GM21723 (cell line): ENCODE measurements at regions not wholly inside any gene's neighbourhood (a gene's known extent, or its start where the extent isn't known, plus 50 kb on each side); places are given as distances from the start of the nearest gene placed in this dataset.
"Not testable (repeated sequence)": the region's sequence is repeated elsewhere in the genome, so short reads cannot be mapped to it uniquely, and the experiment has no call there.

Experiments used
- ATAC-seq: cut with Tn5 transposase; IDR thresholded peaks from one replicate; pipeline ENCODE4 v1.9.1; 2021; ENCODE audit warnings: mild to moderate bottlenecking, moderate library complexity; ENCODE audit not compliant: unreplicated experiment

DNA sequence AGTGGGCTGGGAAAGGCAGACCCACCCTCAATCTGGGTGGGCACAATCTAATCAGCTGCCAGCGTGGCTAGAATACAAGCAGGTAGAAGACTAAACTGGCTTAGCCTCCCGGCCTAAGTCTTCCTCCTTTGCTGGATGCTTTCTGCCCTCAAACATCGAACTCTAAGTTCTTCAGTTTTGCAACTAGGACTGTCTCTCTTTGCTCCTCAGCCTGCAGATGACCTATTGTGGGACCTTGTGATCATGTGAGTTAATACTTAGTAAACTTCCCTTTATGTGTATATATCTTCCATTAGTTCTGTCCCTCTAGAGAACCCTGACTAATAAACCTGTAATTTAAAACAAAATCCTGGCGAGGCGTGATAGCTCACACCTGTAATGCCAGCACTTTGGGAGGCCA, 51.8 kb upstream of the SLC39A8 start:
- not testable (repeated sequence) for ATAC-seq

GRCh38 chr4:102399021-102399420, 53.7 kb upstream of the SLC39A8 start:
- no peak for ATAC-seq

- no peak for ATAC-seq
Measured at GRCh38 chr4:102400898-102401297, 55.6 kb upstream of the SLC39A8 start.

DNA sequence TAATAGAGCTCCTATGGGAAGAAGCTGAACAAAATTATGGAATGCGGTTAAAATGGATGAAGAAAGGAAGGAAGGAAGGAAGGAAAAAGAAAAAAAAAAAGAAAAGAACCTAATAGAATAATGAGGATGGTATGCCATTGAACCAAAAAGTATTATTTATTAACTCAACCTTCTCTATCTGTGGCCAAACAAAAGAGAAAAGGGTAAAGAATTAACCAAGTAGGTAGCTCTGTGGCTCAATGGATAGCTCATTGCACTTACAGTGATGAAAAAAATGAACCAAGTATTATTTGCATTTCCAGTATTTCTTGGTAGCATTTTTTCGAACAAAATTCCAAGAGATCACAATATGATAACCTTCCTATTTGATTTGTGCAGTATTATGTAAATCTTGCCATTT, 56.9 kb upstream of the SLC39A8 start:
- no peak for ATAC-seq

- no peak for ATAC-seq
Measured at GRCh38 chr4:102403116-102403515, 57.8 kb upstream of the SLC39A8 start.

DNA sequence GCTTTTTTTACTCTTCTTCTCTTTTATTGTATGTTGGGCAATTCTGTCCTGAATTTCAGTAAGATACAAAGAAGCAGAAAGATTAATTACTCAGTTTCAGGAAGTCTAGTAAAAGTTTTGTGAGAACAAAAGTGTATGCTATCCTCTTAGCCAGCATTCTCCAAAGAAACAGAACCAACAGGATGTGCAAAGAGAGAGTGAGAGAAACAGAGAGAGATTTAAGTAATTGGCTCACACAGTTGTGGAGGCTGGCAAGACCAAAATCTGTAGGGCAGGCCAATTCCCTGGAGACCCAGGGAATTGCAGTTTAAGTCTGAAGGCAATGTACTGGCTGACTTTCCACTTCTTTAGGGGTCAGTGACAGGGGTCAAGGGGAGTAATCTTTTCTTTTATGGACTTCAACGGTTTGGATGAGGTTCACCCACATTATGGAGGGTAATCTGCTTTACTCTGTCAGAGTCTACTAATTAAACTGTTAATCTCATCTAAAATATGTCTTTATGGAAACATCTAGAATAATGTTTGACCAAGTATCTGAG, 59.2 kb upstream of the SLC39A8 start:
- ATAC-seq: no peak

GRCh38 chr4:102405821-102406401, 60.6 kb upstream of the SLC39A8 start:
- no peak for ATAC-seq

DNA sequence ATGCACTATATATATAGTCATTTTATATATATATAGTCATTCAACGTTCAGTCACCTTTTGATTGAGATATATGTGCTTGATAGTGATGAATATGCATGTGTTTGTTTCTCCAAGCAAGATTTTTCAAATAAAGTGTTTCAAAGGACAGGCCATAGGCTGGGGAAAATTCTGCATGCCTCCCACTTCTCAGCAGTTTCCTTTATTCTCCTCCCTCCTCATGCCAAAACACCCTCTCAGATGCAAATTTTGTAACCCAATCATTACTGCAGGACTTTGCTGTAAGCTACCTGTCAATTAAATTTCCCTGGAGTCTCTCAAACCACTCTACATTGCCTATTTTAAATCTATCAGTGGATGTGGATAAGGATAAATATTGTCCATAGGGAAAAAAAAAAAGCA, 65.6 kb upstream of the SLC39A8 start:
- ATAC-seq: not testable (repeated sequence)

DNA sequence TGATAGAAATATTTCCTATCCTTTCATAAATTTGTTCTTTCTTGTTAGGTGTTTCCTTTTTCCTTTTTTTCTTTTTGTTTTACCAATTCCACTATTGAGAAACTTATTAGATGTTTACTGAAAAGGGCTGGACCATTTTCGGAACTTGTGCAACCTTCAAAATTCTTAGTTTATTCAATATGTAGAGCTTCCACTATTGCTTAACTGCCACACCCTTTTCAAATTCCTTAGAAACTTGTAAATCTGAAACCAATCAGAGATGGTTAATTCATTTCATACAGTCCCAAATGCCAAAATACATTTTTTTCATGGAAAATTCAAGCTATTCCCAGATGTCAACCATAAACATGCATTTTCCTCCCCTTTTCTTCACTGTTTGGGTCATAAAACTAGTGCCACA, 66.1 kb upstream of the SLC39A8 start:
- no peak for ATAC-seq

DNA sequence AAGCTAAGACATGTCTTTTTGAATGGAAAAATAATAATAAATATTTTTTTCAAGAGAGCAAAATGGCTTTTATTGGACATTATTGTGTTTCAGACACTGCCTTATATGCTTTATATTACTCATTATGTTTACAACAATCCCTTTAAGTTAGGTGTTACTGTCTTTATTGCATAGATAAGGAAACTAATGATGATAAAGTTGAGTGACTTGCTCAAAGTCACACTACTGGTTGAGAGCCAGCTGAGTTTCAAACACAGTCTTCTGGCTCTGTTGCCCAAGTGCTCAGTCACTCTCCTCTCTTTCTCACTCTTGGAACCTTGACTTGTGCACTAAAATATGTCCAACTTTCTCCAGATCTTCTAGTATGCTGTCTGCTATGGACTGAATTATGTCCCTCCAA, 71.5 kb upstream of the SLC39A8 start:
- ATAC-seq: no peak

DNA sequence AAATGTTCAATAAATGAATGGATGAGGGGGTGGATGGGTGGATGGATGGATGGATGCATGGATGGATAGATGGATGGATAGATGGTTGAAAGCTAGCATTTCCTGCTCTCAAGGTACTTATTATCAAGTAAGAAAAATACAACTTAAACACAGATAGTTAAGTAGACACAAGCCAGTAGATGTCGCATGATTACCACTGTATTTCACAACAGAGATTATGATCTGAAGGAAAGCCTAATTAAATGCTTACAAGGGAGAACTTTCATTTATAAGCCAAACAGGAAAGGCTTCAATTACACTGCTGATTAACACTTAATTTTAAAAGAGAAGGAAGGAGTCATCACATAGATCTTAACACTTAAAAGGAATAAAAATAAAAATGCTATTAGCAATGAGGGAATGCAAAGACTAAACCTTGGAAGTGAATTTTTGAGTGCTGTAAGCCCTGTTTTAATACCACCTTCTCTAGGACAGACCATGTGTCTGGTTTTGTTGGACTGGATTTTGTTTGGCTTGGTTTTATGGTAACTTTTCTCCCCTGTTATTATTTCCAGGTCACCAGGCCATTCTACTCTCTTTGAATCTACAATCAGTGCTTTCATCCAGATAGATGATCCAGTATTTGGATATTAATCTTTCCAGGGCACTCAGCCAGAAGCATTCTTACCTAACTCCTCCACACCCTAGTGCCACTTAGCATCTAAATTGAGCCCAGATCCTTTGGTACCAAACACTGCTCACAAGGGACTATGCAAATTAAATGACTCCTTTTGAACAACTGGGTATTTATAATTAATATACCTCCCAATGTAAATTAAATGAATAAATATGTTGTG, 75.5 kb upstream of the SLC39A8 start:
- ATAC-seq: no peak

- no peak for ATAC-seq
Measured at GRCh38 chr4:102422843-102423242, 77.6 kb upstream of the SLC39A8 start.

- ATAC-seq: no peak
Measured at GRCh38 chr4:102423375-102423774, 77.8 kb upstream of the NFKB1 start.

DNA sequence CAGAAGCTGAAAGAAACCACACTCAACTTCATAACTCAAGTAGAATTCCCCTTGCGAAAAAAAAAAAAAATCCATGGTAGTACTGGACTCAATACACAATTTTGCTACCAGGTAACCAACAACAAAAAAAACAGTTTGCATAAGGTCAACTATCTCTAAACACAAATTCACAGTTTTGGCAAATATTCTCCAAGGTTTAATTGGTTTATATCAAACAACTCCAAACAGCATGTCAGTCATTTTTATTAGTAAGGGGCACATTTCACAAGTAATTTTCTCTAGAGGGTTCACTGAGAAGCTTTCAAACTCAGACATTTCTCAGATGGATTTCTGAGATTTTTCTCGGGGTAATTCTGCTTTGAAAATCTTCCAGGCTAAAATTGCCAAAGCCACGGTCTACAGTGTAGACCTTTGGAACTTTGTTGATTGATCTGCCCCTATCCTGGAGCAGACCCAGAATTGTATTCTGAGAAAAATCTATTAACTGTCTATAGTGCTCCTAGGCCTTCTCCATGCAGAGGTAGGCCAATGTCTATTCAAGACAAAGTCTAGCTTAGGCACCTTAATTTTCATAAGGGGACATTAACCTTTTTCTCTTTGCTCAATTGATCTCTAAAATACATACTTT, 73.7 kb upstream of the NFKB1 start:
- ATAC-seq: no peak

DNA sequence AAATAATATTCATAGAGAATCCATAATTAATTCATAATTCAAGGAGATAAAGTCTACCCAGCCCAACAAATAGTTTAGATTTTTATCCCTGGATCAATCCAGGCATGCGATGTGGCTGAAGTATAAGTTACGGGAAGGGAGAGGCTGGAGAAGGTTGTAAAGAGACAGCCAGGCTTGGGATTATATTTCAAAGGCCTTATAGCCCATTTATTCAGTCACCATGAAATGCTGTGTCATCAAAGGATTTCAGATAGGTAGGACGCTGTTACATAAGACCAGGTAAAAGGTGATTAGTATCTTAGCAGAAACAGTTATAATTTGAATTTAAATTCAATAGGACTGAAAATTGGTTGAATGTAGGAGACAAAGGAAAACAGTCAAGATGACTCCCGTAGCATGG, 73.0 kb upstream of the NFKB1 start:
- ATAC-seq: no peak

DNA sequence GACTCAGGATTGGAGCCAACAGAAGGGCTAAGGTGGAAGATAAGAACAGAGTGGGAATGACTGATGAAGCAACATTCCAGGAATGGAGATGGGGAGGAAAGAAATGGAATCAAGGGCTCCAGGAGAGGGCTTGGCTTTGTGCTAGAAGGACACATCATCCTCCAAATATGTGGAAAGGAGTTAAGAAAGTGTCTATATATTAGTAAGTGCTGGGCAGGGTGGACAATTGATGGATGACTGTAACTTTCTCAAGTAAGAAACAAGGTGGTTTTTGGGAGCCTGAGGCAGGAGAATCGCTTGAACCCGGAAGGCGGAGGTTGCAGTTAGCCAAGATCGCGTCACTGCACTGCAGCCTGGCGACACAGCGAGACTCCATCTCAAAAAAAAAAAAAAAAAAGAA, 71.6 kb upstream of the NFKB1 start:
- ATAC-seq: no peak

DNA sequence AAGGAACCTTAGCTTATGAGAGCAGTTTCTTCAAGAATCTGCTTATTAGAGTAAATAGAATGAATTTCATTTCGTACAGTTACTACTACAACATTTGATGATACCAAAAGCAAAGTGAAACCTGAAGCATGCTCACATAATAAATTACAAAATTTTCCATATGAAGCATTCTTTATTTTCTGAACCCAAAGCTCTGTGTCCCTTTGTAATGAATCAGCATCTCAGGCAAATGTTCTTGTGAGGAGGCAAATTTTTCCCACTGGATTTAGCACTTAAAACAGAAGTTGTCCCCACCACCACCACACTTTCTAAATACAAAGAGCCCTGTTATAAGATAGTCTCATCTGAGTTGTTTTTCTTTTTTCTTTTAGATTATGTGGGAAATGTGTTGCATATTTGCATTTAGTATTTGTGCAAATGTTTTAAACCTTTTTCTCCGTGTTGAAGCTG, 70.7 kb upstream of the NFKB1 start:
- ATAC-seq: no peak

DNA sequence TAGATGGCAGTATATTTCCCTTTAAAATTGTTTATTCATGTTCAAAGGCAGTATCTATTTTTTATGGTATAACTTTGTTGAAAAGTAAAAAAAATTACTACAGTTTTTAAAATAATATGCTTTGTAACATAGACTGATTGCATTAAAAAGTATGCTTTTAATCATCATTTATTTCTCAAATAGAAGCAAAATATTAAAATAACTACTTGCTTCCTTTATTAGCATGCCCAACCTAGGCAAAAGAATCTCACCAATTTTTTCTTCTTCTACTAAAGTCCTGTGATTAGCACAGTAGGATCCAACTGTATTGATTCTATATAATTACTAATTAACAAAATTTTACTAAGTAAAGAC, 69.6 kb upstream of the NFKB1 start:
- ATAC-seq: no peak

DNA sequence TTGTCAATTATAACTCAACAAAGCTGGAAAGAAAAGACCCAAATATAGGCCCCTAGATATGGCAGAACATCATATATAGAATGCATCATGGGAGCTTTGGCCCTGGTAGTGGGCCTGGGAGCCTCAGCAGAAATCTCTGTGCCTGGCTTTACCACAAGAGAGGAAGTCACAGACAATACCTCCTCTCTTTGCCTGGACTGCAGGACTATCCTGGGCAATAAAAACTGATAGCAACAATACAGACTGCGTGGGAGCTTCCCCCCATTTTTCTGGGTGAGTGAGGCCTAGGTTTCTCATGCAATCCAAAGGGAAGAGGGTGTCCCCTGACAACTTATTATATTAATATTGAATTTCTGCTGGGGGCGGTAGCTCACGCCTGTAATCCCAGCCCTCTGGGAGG, 64.0 kb upstream of the NFKB1 start:
- ATAC-seq: no peak

GRCh38 chr4:102438396-102439235, 62.5 kb upstream of the NFKB1 start:
- ATAC-seq: no peak

DNA sequence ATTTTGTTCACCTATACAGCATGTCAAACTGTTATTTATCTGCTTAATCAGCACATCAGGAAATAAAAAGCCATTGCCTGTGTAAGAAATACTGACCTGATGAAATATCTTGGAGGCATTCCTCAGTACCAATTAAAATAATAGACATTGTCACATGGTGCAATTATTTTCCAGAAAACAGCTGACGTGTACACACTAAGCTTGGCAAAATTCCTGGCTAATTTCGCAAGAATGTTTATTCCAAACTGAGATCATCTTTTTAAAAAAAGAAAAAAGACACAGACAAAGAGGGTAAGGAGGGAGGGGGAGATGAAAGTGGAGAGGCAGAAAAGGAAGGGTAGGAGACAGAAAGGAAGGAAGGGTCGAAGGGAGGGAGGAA, 61.9 kb upstream of the NFKB1 start:
- no peak for ATAC-seq
